Upper lobe of right lung (tissue), 1 donor: ENCODE measurements at regions not wholly inside any gene's neighbourhood (a gene's known extent, or its start where the extent isn't known, plus 50 kb on each side); places are given as distances from the start of the nearest gene placed in this dataset.

Source experiments
- ATAC-seq: fragments of 200-7000 bp; cut with Tn5 transposase; one replicate; pipeline ENCODE4 v1.9.1; 2020; ENCODE audit warnings: mild to moderate bottlenecking, moderate library complexity
- DNase-seq: peaks from one replicate; pipeline ENCODE4 v3.0.0-alpha.2; 2020
- H3K27ac ChIP-seq: fragments of 200-600 bp; one replicate; pipeline ENCODE4 v1.8.0; 2022
- H3K27me3 ChIP-seq: fragments of 200-600 bp; one replicate; pipeline ENCODE4 v1.8.0; 2022; ENCODE audit warnings: mild to moderate bottlenecking
- H3K36me3 ChIP-seq: fragments of 200-600 bp; one replicate; pipeline ENCODE4 v1.8.0; 2022
- H3K4me1 ChIP-seq: fragments of 200-600 bp; one replicate; pipeline ENCODE4 v1.8.0; 2022
- H3K4me3 ChIP-seq: fragments of 200-600 bp; one replicate; pipeline ENCODE4 v1.8.0; 2022; ENCODE audit warnings: mild to moderate bottlenecking
- H3K9me3 ChIP-seq: fragments of 200-600 bp; one replicate; pipeline ENCODE4 v1.8.0; 2022
- CTCF ChIP-seq: fragments of 200-600 bp; IDR thresholded peaks from one replicate; pipeline ENCODE4 v1.8.0; 2022; ENCODE audit warnings: antibody characterized with exemption
- intact Hi-C: fragments of 100-400 bp; cut with DNase I; formaldehyde crosslinking; loops from one replicate; pipeline ENCODE4 v1.11.0; 2022
- donor health status: DM: no; HTN: yes; CAD: no; lungs with severe emphysema.

- H3K27ac ChIP-seq = no peak overlapping the region
- H3K36me3 ChIP-seq = no peaks in the 10 kb centered on the region
- H3K4me3 ChIP-seq = no peak overlapping the region
- ATAC-seq (no peak), DNase-seq (no peak)
- TF ChIP-seq CTCF = no peak
- H3K4me1 ChIP-seq = no peaks in the 10 kb centered on the region
- no peaks in the 10 kb centered on the region for H3K9me3 ChIP-seq
- intact Hi-C loops = no loop called here
- no peaks in the 10 kb centered on the region for H3K27me3 ChIP-seq
Measured at GRCh38 chr18:42268798-42269197, 313.8 kb downstream of the PIK3C3 start.

- Histone ChIP-seq H3K4me3 (no peak overlapping the region), H3K9me3 (no peaks in the 10 kb centered on the region), H3K27ac (no peak overlapping the region), H3K27me3 (no peaks in the 10 kb centered on the region), H3K36me3 (no peaks in the 10 kb centered on the region), H3K4me1 (no peaks in the 10 kb centered on the region)
- intact Hi-C loops = no loop called here
- DNase-seq (no peak), ATAC-seq (no peak)
- no peak for TF ChIP-seq CTCF
Measured at GRCh38 chr18:42271647-42272414, 316.8 kb downstream of the PIK3C3 start.

- H3K27ac ChIP-seq = no peak overlapping the region
- no peaks in the 10 kb centered on the region for H3K4me1 ChIP-seq
- H3K4me3 ChIP-seq = no peak overlapping the region
- no peak for TF ChIP-seq CTCF
- no peaks in the 10 kb centered on the region for H3K36me3 ChIP-seq
- H3K9me3 ChIP-seq = no peaks in the 10 kb centered on the region
- DNase-seq (no peak), ATAC-seq (no peak)
- intact Hi-C loops = no loop called here
- H3K27me3 ChIP-seq = no peaks in the 10 kb centered on the region
Measured at GRCh38 chr18:42274488-42275137, 319.6 kb downstream of the PIK3C3 start.

GRCh38 chr18:42275138-42275535, 320.1 kb downstream of the PIK3C3 start:
- H3K4me3 ChIP-seq = no peak overlapping the region
- H3K36me3 ChIP-seq = no peaks in the 10 kb centered on the region
- ATAC-seq (no peak), DNase-seq (no peak)
- no peak overlapping the region for H3K27ac ChIP-seq
- no peaks in the 10 kb centered on the region for H3K27me3 ChIP-seq
- intact Hi-C loops = no loop called here
- no peak for TF ChIP-seq CTCF
- no peaks in the 10 kb centered on the region for H3K9me3 ChIP-seq
- H3K4me1 ChIP-seq = no peaks in the 10 kb centered on the region

GRCh38 chr18:42275949-42276730, 321.1 kb downstream of the PIK3C3 start:
- Histone ChIP-seq H3K36me3 (no peaks in the 10 kb centered on the region), H3K4me3 (no peak overlapping the region), H3K27me3 (no peaks in the 10 kb centered on the region), H3K9me3 (no peaks in the 10 kb centered on the region), H3K4me1 (no peaks in the 10 kb centered on the region), H3K27ac (no peak overlapping the region)
- no peak for ATAC-seq
- intact Hi-C loops = no loop called here
- no peak for DNase-seq
- no peak for TF ChIP-seq CTCF
